HepG2 (cell line): ENCODE measurements at regions not wholly inside any gene's neighbourhood (a gene's known extent, or its start where the extent isn't known, plus 50 kb on each side); places are given as distances from the start of the nearest gene placed in this dataset.

Source experiments
- ATAC-seq: fragments of 200-7000 bp; cut with Tn5 transposase; 3 replicates; pipeline ENCODE4 v1.9.1; 2020; ENCODE audit warnings: mild to moderate bottlenecking, moderate library complexity
- BruUV-seq: library from RNA; stranded (reverse); fragments of 400-500 nt; replicated peaks from 2 replicates; lab custom pipeline; 2021; lab: Mats Ljungman, UMichigan
- CTCF ChIA-PET: fragments of 300-600 bp; formaldehyde crosslinking; extraction: SDS; loops from one replicate; lab custom pipeline; 2021; ENCODE audit warnings: low total read pairs, inconsistent platforms, low intra/inter-chr PET ratio; lab: Yijun Ruan, JAX
- POLR2A ChIA-PET: fragments of 350-600 bp; sonication (Branson Sonifier 250); formaldehyde crosslinking; loops from one replicate; lab custom pipeline; 2020; ENCODE audit warnings: antibody characterized with exemption, inconsistent platforms; lab: Yijun Ruan, JAX
- DNase-seq: peaks from one replicate; pipeline ENCODE4 v3.0.0-alpha.2; 2015; ENCODE audit warnings: low spot score
- FAIRE-seq: peaks from 3 replicates; lab custom pipeline; 2011; peaks lifted over from hg19 to GRCh38; lab: Jason Lieb, UNC
- H2AFZ ChIP-seq: one replicate; pipeline ENCODE4 v1.6.1; 2011; ENCODE audit warnings: low read length, inconsistent platforms
- H3K27ac ChIP-seq: fragments of 300-600 bp; 3 replicates; pipeline ENCODE4 v1.8.0; 2011; ENCODE audit warnings: mixed run types, mild to moderate bottlenecking, mixed read lengths, low read length, inconsistent platforms; ENCODE audit not compliant: insufficient read depth; ENCODE audit errors: extremely low read length
- H3K27me3 ChIP-seq, 2 experiments: fragments of 200-600 bp in 1 of 2; 2 replicates in 1 of 2; 3 replicates in 1 of 2; pipeline versions ENCODE4 v1.6.0 to v1.8.0; 2011; ENCODE audit warnings: low read length in 2 of 2, mild to moderate bottlenecking in 2 of 2, moderate library complexity in 2 of 2, inconsistent platforms in 1 of 2; ENCODE audit not compliant: insufficient read depth in 2 of 2, control insufficient read depth in 1 of 2
- H3K36me3 ChIP-seq, 2 experiments: fragments of 200-600 bp in 1 of 2; replicated peaks in 1 of 2; 2 replicates in 1 of 2; 3 replicates in 1 of 2; pipeline versions ENCODE4 v1.5.1 to v1.8.0; 2011; ENCODE audit warnings: low read length in 2 of 2, inconsistent platforms in 1 of 2; ENCODE audit not compliant: insufficient read depth in 2 of 2, control insufficient read depth in 1 of 2
- H3K4me1 ChIP-seq: 2 replicates; pipeline ENCODE4 v1.5.1; 2012; ENCODE audit warnings: low read length, inconsistent platforms; ENCODE audit not compliant: insufficient read depth
- H3K4me2 ChIP-seq: 2 replicates; pipeline ENCODE4 v1.6.0; 2011; ENCODE audit warnings: low read depth, low read length, inconsistent platforms
- H3K4me3 ChIP-seq, 3 experiments: fragments of 200-600 bp in 1 of 3; sonication (generic), shearing (Covaris generic) in 1 of 3; replicated peaks in 1 of 3; 2 replicates each; pipeline ENCODE4 v1.5.1; 2011 to 2016; ENCODE audit warnings: low read length in 3 of 3, inconsistent platforms in 2 of 3, low read depth in 2 of 3, mild to moderate bottlenecking in 2 of 3, control low read depth in 1 of 3, mixed read lengths in 1 of 3; ENCODE audit not compliant: insufficient read depth in 1 of 3
- H3K79me2 ChIP-seq: one replicate; pipeline ENCODE4 v1.6.1; 2011; ENCODE audit warnings: low read length, inconsistent platforms; ENCODE audit not compliant: insufficient read depth
- H3K9ac ChIP-seq: 2 replicates; pipeline ENCODE4 v1.6.0; 2011; ENCODE audit warnings: mild to moderate bottlenecking, low read depth, low read length, inconsistent platforms; ENCODE audit not compliant: insufficient read depth
- H3K9me3 ChIP-seq: 2 replicates; pipeline ENCODE4 v1.5.1; 2012; ENCODE audit warnings: mild to moderate bottlenecking, low read length
- H4K20me1 ChIP-seq: 2 replicates; pipeline ENCODE4 v1.6.0; 2011; ENCODE audit warnings: inconsistent platforms, mild to moderate bottlenecking, low read length, moderate library complexity; ENCODE audit not compliant: insufficient read depth
- ATF3 ChIP-seq: sonication (generic); formaldehyde crosslinking; IDR thresholded peaks from 2 replicates; pipeline ENCODE4 v1.4.0; 2020; ENCODE audit warnings: missing genetic modification reagents
- BRD4 ChIP-seq: sonication (generic); formaldehyde crosslinking; IDR thresholded peaks from 2 replicates; pipeline ENCODE4 v1.4.0; 2020; ENCODE audit warnings: missing genetic modification reagents
- CTCF ChIP-seq: sonication (generic); formaldehyde crosslinking; IDR thresholded peaks from 2 replicates; pipeline ENCODE4 v1.5.0; 2020; ENCODE audit warnings: mild to moderate bottlenecking, missing genetic modification reagents, moderate library complexity
- HNRNPUL1 ChIP-seq: fragments of 200-400 bp; formaldehyde crosslinking; IDR thresholded peaks from 2 replicates; pipeline ENCODE4 v1.6.1; 2017; ENCODE audit warnings: low read depth, mild to moderate bottlenecking, low read length, moderate library complexity
- MXD1 ChIP-seq: sonication (generic); formaldehyde crosslinking; IDR thresholded peaks from 2 replicates; pipeline ENCODE4 v1.4.0; 2020; ENCODE audit warnings: mild to moderate bottlenecking, missing genetic modification reagents
- PAF1 ChIP-seq: IDR thresholded peaks from 2 replicates; pipeline ENCODE4 v1.6.1; 2016; ENCODE audit warnings: missing genetic modification reagents, missing compliant biosample characterization
- SNAI1 ChIP-seq: sonication (generic); formaldehyde crosslinking; IDR thresholded peaks from 2 replicates; pipeline ENCODE4 v1.5.0; 2020; ENCODE audit warnings: mild to moderate bottlenecking, missing genetic modification reagents, borderline replicate concordance
- SNRNP70 ChIP-seq: fragments of 200-400 bp; formaldehyde crosslinking; IDR thresholded peaks from 2 replicates; pipeline ENCODE4 v1.6.1; 2017; ENCODE audit warnings: mild to moderate bottlenecking, low read depth, low read length, moderate library complexity
- SSRP1 ChIP-seq: IDR thresholded peaks from 2 replicates; pipeline ENCODE4 v1.6.1; 2016; ENCODE audit warnings: control low read depth
- THYN1 ChIP-seq: sonication (generic); formaldehyde crosslinking; IDR thresholded peaks from 2 replicates; pipeline ENCODE4 v1.8.1; 2023; ENCODE audit warnings: low read depth, mild to moderate bottlenecking, moderate library complexity, missing genetic modification reagents, borderline replicate concordance
- TRIM24 ChIP-seq: sonication (generic); formaldehyde crosslinking; IDR thresholded peaks from 2 replicates; pipeline ENCODE4 v1.8.0; 2022; ENCODE audit warnings: mild to moderate bottlenecking, missing genetic modification reagents
- ZIK1 ChIP-seq: sonication (generic); formaldehyde crosslinking; IDR thresholded peaks from 2 replicates; pipeline ENCODE4 v1.5.0; 2020; ENCODE audit warnings: mild to moderate bottlenecking, low read depth, missing genetic modification reagents, borderline replicate concordance
- ZKSCAN8 ChIP-seq: IDR thresholded peaks from 2 replicates; pipeline ENCODE4 v1.6.1; 2016; ENCODE audit warnings: borderline replicate concordance, missing genetic modification reagents, missing compliant biosample characterization
- ZNF136 ChIP-seq: sonication (generic); formaldehyde crosslinking; IDR thresholded peaks from 2 replicates; pipeline ENCODE4 v1.8.1; 2022; ENCODE audit warnings: low read depth, mild to moderate bottlenecking, moderate library complexity, missing genetic modification reagents
- ZNF232 ChIP-seq: sonication (generic); formaldehyde crosslinking; IDR thresholded peaks from 2 replicates; pipeline ENCODE4 v1.4.0; 2020; ENCODE audit warnings: missing genetic modification reagents, borderline replicate concordance
- ZNF264 ChIP-seq: sonication (generic); formaldehyde crosslinking; IDR thresholded peaks from 2 replicates; pipeline ENCODE4 v1.4.0; 2020; ENCODE audit warnings: missing genetic modification reagents
- ZNF644 ChIP-seq: IDR thresholded peaks from 2 replicates; pipeline ENCODE4 v1.6.1; 2016; ENCODE audit warnings: low read depth
- ZNF761 ChIP-seq: sonication (generic); formaldehyde crosslinking; conservative IDR thresholded peaks from 2 replicates; pipeline ENCODE4 v1.4.0; 2020; ENCODE audit warnings: mild to moderate bottlenecking, missing genetic modification reagents
- in situ Hi-C: cut with HindIII; loops from 2 replicates; pipeline ENCODE4 v1.10.0; 2017; ENCODE audit warnings: low pct_unique_long_range_greater_than_20kb; ENCODE audit not compliant: extremely low pct_ligation_motif_present
- intact Hi-C: fragments of 100-400 bp; cut with micrococcal nuclease; formaldehyde crosslinking; loops from one replicate; pipeline ENCODE4 v1.10.0; 2022; ENCODE audit not compliant: unreplicated experiment

- Histone ChIP-seq H4K20me1 (no peaks in the 10 kb centered on the region), H3K27ac (no peak overlapping the region), H3K36me3 (no peaks in the 10 kb centered on the region), H2AFZ (no peak overlapping the region), H3K4me1 (no peaks in the 10 kb centered on the region), H3K9ac (no peak overlapping the region), H3K79me2 (no peaks in the 10 kb centered on the region), H3K9me3 (no peaks in the 10 kb centered on the region), H3K27me3 (no peaks in the 10 kb centered on the region), H3K4me2 (no peak overlapping the region), H3K4me3 (no peak overlapping the region)
- no peak for DNase-seq
- in situ Hi-C loops (no loop called here), intact Hi-C loops (no loop called here)
- ChIA-PET POLR2A (no interaction called here), CTCF (no interaction called here)
- BruUV-seq, result no TSS peak
- TF ChIP-seq THYN1 (CRISPR knock-in tag), result no peak
- no peak for TF ChIP-seq ZIK1 (CRISPR knock-in tag)
- TF ChIP-seq ZNF761 (CRISPR knock-in tag), result no peak
- TF ChIP-seq ATF3, result no peak
- TF ChIP-seq ZNF232 (CRISPR knock-in tag), result no peak
- no peak for TF ChIP-seq TRIM24 (CRISPR knock-in tag)
- TF ChIP-seq HNRNPUL1, result no peak
- TF ChIP-seq ZKSCAN8 (CRISPR knock-in tag), result no peak
- TF ChIP-seq ZNF644 (CRISPR knock-in tag), result no peak
- TF ChIP-seq BRD4 (CRISPR knock-in tag), result no peak
- TF ChIP-seq SNRNP70, result no peak
- TF ChIP-seq SSRP1 (CRISPR knock-in tag), result no peak
- TF ChIP-seq CTCF (CRISPR knock-in tag), result no peak
- no peak for TF ChIP-seq ZNF136 (CRISPR knock-in tag)
- TF ChIP-seq ZNF264, result no peak
- TF ChIP-seq MXD1 (CRISPR knock-in tag), result no peak
- no peak for TF ChIP-seq PAF1
- TF ChIP-seq SNAI1 (CRISPR knock-in tag), result no peak
- ATAC-seq, result no peak
- no peak for FAIRE-seq
Observed at GRCh38 chr11:87597725-87598124, 560.0 kb downstream of the TMEM135 start.
